ENCODE measurements at regions not wholly inside any gene's neighbourhood (a gene's known extent, or its start where the extent isn't known, plus 50 kb on each side); places are given as distances from the start of the nearest gene placed in this dataset.

GRCh38 chr13:107296804-107297203, 728.9 kb upstream of the ARGLU1 start:
- TF ChIP-seq NR1H2 (CRISPR knock-in tag; IDR thresholded peaks at IDR 0.05) (no peak), ARID4B (CRISPR knock-in tag; IDR thresholded peaks at IDR 0.05; ENCODE audit: borderline replicate concordance) (no peak), ATF1 (CRISPR knock-in tag; IDR thresholded peaks at IDR 0.05) (no peak)
- TF ChIP-seq, protein P1, sequence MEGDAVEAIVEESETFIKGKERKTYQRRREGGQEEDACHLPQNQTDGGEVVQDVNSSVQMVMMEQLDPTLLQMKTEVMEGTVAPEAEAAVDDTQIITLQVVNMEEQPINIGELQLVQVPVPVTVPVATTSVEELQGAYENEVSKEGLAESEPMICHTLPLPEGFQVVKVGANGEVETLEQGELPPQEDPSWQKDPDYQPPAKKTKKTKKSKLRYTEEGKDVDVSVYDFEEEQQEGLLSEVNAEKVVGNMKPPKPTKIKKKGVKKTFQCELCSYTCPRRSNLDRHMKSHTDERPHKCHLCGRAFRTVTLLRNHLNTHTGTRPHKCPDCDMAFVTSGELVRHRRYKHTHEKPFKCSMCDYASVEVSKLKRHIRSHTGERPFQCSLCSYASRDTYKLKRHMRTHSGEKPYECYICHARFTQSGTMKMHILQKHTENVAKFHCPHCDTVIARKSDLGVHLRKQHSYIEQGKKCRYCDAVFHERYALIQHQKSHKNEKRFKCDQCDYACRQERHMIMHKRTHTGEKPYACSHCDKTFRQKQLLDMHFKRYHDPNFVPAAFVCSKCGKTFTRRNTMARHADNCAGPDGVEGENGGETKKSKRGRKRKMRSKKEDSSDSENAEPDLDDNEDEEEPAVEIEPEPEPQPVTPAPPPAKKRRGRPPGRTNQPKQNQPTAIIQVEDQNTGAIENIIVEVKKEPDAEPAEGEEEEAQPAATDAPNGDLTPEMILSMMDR (IDR thresholded peaks at IDR 0.05), result no peak
- TF ChIP-seq, protein P2, sequence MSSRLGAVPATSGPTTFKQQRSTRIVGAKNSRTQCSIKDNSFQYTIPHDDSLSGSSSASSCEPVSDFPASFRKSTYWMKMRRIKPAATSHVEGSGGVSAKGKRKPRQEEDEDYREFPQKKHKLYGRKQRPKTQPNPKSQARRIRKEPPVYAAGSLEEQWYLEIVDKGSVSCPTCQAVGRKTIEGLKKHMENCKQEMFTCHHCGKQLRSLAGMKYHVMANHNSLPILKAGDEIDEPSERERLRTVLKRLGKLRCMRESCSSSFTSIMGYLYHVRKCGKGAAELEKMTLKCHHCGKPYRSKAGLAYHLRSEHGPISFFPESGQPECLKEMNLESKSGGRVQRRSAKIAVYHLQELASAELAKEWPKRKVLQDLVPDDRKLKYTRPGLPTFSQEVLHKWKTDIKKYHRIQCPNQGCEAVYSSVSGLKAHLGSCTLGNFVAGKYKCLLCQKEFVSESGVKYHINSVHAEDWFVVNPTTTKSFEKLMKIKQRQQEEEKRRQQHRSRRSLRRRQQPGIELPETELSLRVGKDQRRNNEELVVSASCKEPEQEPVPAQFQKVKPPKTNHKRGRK (CRISPR knock-in tag; IDR thresholded peaks at IDR 0.05; ENCODE audit: borderline replicate concordance), result no peak
- TF ChIP-seq, protein P3, sequence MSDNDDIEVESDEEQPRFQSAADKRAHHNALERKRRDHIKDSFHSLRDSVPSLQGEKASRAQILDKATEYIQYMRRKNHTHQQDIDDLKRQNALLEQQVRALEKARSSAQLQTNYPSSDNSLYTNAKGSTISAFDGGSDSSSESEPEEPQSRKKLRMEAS (CRISPR knock-in tag; IDR thresholded peaks at IDR 0.05), result no peak
- TF ChIP-seq, protein P4, sequence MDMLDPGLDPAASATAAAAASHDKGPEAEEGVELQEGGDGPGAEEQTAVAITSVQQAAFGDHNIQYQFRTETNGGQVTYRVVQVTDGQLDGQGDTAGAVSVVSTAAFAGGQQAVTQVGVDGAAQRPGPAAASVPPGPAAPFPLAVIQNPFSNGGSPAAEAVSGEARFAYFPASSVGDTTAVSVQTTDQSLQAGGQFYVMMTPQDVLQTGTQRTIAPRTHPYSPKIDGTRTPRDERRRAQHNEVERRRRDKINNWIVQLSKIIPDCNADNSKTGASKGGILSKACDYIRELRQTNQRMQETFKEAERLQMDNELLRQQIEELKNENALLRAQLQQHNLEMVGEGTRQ (CRISPR knock-in tag; IDR thresholded peaks at IDR 0.05), result no peak
